ENCODE measurements at regions not wholly inside any gene's neighbourhood (a gene's known extent, or its start where the extent isn't known, plus 50 kb on each side); places are given as distances from the start of the nearest gene placed in this dataset.

- Histone ChIP-seq H3K9me3 (ENCODE audit: control insufficient read depth, insufficient read depth, low read length) (no peaks in the 10 kb centered on the region; the same call in 1 of the 2 replicates), H3K27me3 (ENCODE audit: control insufficient read depth, insufficient read depth, low read length) (peaks cover 10% of the 10 kb centered on the region), H3K27ac (ENCODE audit: low read depth, low read length) (no peak overlapping the region), H3K4me3 (ENCODE audit: low read depth, low read length) (no peak overlapping the region)
- ChIA-PET CTCF (no interaction called here), POLR2A (no interaction called here)
- DNase-seq (ENCODE audit: low read depth, low spot score) = no peak
- TF ChIP-seq, protein P1, sequence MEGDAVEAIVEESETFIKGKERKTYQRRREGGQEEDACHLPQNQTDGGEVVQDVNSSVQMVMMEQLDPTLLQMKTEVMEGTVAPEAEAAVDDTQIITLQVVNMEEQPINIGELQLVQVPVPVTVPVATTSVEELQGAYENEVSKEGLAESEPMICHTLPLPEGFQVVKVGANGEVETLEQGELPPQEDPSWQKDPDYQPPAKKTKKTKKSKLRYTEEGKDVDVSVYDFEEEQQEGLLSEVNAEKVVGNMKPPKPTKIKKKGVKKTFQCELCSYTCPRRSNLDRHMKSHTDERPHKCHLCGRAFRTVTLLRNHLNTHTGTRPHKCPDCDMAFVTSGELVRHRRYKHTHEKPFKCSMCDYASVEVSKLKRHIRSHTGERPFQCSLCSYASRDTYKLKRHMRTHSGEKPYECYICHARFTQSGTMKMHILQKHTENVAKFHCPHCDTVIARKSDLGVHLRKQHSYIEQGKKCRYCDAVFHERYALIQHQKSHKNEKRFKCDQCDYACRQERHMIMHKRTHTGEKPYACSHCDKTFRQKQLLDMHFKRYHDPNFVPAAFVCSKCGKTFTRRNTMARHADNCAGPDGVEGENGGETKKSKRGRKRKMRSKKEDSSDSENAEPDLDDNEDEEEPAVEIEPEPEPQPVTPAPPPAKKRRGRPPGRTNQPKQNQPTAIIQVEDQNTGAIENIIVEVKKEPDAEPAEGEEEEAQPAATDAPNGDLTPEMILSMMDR (IDR thresholded peaks at IDR 0.05; ENCODE audit: low read depth, low read length) = no peak
Observed at GRCh38 chr6:4559281-4559875, 216.8 kb upstream of the CDYL start.

DNA sequence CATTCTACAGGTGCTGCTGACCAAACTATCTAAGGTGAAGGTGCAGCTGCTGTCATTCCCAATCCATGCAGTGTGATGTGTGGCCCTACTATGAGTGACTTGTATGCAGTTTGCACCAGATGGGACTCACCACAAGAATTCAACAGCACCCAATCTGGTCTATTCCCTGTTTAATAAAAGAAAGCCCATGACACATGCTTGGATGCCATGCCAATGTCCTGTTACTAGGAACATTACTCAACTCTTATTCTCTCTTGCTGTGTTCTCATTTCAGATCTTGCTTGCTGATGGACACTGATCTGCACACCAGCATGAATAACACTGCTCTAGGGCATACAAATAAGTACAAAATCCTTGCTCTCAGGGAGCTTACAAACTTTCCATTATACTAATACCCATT, 221.6 kb upstream of the CDYL start:
- ChIA-PET CTCF (interaction anchor here (0.6 to 1.7 kb wide), 2 partner anchors 11 to 16 kb away, joined by 3 to 4 read pairs; no protein-coding TSS in a partner anchor), POLR2A (no interaction called here)
- H3K27ac ChIP-seq (ENCODE audit: low read depth, low read length) = no peak overlapping the region
- TF ChIP-seq, protein P1 (IDR thresholded peaks at IDR 0.05; ENCODE audit: low read depth, low read length) = no peak
- no peak for DNase-seq (ENCODE audit: low read depth, low spot score)
- peaks cover 6% of the 10 kb centered on the region; the same call in 1 of the 2 replicates for H3K9me3 ChIP-seq (ENCODE audit: control insufficient read depth, insufficient read depth, low read length)
- peaks cover 16% of the 10 kb centered on the region for H3K27me3 ChIP-seq (ENCODE audit: control insufficient read depth, insufficient read depth, low read length)
- no peak overlapping the region for H3K4me3 ChIP-seq (ENCODE audit: low read depth, low read length)

- Histone ChIP-seq H3K4me3 (ENCODE audit: low read depth, low read length) (no peak overlapping the region), H3K27me3 (ENCODE audit: control insufficient read depth, insufficient read depth, low read length) (peaks cover 16% of the 10 kb centered on the region), H3K27ac (ENCODE audit: low read depth, low read length) (no peak overlapping the region), H3K9me3 (ENCODE audit: control insufficient read depth, insufficient read depth, low read length) (peaks cover 8% of the 10 kb centered on the region; the same call in 1 of the 2 replicates)
- TF ChIP-seq, protein P1 (IDR thresholded peaks at IDR 0.05; ENCODE audit: low read depth, low read length) = no peak
- ChIA-PET POLR2A (no interaction called here), CTCF (no interaction called here)
- DNase-seq (ENCODE audit: low read depth, low spot score) = no peak
Observed at GRCh38 chr6:4553387-4553786, 222.8 kb upstream of the CDYL start.

DNA sequence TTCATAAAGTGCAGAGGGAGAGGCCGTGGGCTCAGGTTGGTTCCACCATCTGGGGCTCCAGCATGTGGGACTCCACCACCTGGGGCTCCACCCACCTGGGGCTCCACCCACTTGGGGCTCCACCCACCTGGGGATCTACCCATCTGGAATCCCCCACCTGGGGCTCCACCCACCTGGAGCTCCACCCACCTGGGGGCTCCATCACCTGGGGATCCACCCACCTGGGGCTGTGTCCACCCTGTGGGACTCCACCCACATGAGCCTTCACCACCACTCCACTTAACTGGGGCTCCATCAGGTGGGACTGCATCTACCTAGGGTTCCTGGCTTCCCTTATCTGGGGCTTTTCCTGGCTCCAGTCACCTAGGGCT, 226.0 kb upstream of the CDYL start:
- ChIA-PET POLR2A (no interaction called here), CTCF (no interaction called here)
- Histone ChIP-seq H3K4me3 (ENCODE audit: low read depth, low read length) (no peak overlapping the region), H3K27me3 (ENCODE audit: control insufficient read depth, insufficient read depth, low read length) (peaks cover 12% of the 10 kb centered on the region), H3K9me3 (ENCODE audit: control insufficient read depth, insufficient read depth, low read length) (peaks cover 8% of the 10 kb centered on the region; the same call in 1 of the 2 replicates), H3K27ac (ENCODE audit: low read depth, low read length) (no peak overlapping the region)
- TF ChIP-seq, protein P1 (IDR thresholded peaks at IDR 0.05; ENCODE audit: low read depth, low read length) = no peak
- DNase-seq (ENCODE audit: low read depth, low spot score) = no peak

DNA sequence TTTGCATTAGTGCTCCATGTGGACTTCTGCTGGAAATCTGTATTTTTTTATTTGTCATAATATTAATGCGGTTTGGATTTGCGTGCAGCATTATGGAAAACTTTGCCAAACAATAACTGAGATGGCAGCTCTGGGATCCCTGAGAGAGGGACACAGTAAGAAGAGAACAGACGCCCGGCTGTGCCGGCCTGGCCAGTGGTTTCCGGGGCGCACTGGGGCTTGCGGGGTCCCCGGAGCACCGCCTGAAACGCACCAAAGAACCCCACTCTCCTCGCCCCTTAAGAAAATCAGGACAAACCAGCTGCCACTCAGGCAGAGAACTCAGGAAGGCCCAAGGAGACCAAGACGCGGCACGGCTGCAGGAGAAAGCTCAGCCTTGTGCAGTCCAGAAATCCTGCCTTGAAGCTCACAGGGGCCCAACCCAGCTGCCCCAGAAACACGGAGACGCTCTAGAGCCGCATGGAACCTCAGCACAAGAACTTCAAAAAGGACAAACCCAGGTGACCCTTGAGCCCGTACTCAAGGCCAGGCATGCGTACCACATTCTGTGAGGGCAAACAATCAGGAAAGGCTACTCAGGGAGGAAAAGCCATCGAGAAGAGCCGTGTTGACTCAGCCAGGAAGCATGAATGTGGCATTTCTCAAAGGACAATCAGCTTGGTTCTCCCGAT, 226.5 kb upstream of the CDYL start:
- TF ChIP-seq, protein P1 (IDR thresholded peaks at IDR 0.05; ENCODE audit: low read depth, low read length) = no peak
- no peak for DNase-seq (ENCODE audit: low read depth, low spot score)
- Histone ChIP-seq H3K27ac (ENCODE audit: low read depth, low read length) (no peak overlapping the region), H3K27me3 (ENCODE audit: control insufficient read depth, insufficient read depth, low read length) (peaks cover 12% of the 10 kb centered on the region), H3K4me3 (ENCODE audit: low read depth, low read length) (no peak overlapping the region), H3K9me3 (ENCODE audit: control insufficient read depth, insufficient read depth, low read length) (peaks cover 8% of the 10 kb centered on the region; the same call in 1 of the 2 replicates)
- ChIA-PET CTCF (no interaction called here), POLR2A (no interaction called here)
